GM19351 (cell line): ENCODE measurements at regions not wholly inside any gene's neighbourhood (a gene's known extent, or its start where the extent isn't known, plus 50 kb on each side); places are given as distances from the start of the nearest gene placed in this dataset.
A peak's percentile ranks its signal among the peaks of the same experiment; 100 is the strongest.

Experiments used
- ATAC-seq: cut with Tn5 transposase; IDR thresholded peaks from one replicate; pipeline ENCODE4 v1.9.1; 2021; ENCODE audit warnings: mild to moderate bottlenecking, moderate library complexity; ENCODE audit not compliant: unreplicated experiment

DNA sequence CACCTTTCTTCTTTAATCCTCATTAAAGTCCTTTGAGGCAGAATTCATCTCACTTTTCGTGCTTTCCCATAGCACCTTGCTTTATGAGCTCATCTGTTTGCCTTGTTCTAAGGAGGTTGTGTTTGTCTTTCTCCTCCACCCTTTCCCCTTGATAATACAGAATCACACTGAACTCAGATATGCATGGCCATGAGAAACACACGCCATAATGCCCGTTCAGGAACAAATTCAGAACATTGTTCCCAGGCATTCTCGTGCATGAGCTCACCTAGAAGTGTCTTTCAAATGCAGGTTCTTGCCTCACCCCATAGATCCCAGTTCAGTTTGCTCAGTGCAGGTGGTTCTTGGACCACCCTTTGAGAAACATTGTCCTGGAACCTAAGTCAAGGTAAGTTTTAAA, 71.1 kb downstream of the TMEM114 start:
- no peak for ATAC-seq

DNA sequence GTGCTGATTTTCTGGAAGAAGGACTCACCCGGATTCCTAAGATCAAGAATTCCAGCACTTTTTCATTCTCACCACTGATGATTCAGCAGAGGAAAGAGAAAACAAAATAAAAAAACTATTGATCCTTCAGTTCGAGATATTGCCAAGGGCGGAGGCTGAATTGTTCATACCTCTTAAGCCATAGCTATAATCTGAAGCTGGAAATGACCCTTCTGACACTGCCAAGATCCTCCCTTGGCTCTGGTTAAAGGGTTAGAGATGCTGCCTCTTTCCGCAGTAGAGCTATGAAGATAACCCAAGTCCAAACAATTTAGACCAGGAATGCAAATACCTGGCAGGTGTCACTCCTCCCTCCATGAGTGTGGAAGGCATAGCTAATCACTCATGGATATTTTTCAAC, 73.0 kb downstream of the TMEM114 start:
- no peak for ATAC-seq

DNA sequence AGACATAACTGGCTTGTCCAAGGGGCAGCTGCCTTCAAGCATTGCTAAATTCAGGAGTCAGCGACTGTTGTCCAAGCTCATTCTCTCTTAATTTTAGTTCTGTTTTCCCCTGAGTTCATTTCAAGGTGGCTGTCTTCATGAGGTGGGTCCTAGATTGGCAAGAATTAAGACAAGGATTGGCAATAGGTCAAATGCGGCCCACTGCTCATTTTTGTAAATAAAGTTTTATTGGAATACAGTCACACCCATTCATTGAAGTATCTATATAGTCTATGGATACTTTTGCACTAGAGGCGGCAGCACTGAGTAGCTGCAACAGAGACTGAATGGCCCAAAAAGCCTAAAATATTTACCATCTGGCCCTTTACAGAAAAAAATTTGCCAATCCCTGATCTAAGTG, 73.8 kb downstream of the TMEM114 start:
- no peak for ATAC-seq

DNA sequence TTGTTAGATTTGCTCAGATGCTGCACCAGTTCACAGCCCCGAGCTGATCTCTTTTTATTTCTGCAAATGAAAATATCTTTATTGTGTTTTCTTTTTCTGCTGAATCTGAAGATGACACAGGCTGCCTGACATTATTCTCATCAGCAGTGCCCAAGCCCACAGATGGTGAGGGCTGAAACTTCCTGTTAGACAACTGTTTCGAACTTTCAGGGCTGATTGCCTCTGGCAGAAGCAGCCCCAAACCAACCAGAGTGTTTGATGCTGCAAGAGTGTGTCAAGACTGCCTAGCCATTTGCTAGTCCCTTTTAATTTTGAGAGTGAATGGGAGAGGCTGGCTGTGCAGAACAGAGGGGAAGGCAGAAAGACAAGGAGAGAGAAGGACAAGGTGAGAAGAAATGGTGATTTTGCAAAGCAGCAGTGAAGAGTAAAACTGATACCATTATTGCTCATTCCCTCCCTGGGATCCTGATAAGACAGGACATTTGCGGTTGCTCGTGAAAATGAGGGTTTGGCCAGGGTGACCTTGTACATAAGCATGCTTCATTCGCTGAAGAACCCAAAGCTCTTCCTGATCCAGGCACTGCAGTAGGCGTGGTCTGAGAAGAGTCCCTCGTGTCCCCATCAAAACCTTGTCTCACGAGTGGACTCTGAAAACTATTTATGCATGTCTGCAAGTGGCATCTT, 77.2 kb downstream of the TMEM114 start:
- peak; percentile 84 for ATAC-seq

DNA sequence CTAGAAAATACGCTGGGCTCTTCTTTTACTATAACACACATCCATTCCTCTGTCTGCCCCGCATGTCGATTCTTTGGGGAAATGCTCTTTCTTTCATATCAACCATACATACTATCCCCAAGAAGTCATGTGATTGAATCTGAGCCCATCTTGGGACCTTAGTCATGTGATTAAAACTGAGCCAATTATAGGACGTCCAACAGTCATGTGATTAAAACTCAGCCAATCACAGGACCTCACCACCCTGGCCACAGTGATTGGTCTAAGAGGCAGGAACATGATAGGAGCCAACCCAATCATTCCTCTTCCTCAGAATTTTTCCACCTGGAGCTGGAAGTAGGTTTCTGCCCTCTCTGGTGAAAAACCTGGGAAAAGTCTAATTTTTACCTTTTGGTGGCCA, 78.8 kb downstream of the TMEM114 start:
- no peak for ATAC-seq

DNA sequence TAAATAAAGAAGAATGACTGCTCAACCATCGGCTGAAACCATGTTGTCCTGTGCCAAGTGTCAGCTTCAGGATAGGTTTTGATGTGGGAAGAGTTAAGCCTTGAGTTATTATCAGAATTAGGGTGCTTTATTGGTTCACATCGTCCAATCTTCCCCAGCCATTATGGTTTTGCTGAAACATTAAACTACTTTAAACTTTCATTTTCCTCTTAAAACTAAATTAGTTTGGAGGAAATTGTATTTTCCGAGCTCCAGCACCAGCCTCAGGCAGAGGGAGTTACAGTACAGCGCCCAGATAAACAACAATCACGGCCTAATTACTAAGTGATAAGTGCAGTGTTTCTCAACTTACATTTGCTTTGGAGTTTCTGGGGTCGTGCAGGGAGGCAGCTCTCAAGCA, 80.2 kb downstream of the TMEM114 start:
- no peak for ATAC-seq

DNA sequence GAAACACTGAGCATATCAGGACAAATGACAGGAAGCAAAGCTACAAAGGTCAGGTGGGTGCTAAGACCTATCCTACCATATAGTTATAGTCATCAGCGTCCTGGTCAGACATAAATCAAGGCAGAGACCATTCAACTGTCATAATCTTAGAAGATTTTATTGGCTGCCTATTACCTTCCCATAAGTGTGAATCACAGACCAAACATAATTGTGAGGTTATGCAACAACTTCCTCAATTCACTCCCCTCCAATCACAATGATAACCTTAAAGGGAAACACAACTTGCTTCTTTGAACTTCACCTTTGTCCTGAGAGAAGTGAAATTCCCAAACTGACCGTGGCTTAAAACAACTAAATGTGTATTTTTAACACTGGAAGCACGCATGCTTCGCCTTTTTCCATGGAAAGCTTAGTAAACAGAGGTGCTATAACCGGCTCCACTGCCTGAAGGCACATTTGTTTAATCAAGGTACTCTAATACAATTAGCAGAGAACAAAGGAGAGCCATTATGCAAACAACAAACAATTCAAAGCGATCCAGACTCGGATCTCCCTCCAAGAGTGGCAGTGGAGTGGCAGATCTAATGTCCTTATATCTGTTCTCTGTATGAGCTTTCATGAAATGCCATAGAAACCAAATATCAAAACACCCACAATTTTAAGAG, 84.9 kb downstream of the TMEM114 start:
- ATAC-seq: no peak

DNA sequence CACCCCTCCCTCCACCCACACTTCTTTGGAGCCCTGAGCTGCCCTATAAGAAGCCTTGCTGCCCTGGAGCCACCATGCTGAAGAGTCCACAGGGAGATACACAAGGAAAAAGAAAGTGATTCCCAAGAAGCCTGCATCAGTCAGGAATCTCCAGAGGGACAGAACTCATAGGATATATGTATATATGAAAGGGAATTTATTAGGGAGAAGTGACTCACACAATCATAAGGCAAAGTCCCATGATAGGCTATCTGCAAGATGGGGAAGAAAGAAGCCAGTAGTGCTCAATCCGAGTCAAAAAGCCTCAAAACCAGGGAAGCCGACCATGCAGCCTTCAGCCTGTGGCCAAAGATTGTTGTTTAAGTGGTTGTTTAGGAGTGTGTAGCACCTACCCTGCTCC, 87.9 kb downstream of the TMEM114 start:
- ATAC-seq: no peak

DNA sequence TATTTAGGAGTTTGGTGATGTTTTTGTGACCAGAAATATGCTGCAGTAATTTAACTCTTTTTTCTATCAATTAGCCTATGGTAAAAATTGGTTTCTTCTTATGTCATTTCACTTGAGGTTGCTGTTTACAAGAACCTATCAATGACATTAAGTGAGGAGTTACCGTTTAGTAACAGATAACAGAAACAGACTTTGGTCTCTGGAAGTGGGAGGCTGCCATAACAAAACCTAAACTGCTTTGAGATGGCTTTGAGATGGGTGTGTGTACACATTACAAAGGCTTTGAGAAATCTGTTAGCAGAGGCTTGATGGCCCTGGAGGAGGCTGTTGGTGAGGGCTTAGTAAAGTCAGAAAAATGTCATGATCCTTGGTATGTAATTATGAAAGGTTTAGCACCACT, 90.0 kb downstream of the TMEM114 start:
- ATAC-seq: no peak

DNA sequence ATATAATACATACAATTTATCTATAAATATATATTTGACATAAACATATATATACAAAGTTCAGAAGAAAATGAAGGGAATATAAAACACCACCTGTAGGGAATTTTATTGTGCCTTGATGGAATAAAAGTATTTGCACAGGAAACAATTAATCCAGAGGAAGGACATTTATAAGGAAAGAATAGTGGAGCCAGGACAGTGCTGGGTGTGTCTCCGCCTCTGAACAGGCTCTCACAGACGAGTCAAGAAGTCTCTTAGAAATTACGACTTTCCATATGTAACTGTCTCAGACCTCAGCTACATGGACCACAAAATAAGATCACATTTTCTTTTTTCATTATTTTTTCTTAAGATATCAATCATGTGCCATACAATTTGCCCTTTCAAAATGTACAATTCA, 93.9 kb downstream of the TMEM114 start:
- ATAC-seq: no peak

DNA sequence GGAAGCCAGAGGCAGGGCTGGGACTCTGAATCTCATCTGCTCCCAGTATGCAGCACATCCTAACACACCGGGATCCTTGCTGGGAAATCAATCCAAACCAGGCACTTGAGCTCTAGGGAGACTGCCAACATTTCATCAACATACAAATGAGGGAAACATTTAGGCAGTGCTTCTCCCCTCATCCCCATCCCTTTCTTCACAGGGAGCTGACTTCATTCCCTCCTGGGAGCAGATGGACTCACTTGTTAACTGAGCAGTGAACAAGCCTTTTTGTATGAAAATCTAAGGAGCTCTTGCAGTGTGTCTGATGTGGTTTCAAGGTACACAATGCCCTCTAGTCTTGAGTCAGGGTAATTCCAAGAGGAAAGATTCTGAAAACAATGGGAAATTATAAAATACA, 96.3 kb downstream of the TMEM114 start:
- no peak for ATAC-seq

DNA sequence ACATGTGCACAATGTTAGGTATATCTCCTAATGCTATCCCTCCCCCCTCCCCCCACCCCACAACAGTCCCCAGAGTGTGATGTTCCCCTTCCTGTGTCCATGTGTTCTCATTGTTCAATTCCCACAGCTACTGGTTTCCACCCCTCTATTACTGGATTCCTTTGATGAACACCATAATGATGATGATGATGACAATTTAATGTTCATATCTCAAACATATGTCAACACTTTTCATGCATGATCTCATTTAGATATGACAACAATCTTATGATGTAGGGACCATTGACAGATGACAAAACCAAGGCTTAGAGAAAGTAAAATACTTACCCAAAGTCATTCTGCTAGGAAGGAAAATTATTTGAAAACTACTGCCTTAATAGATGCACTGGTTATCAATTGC, 97.6 kb downstream of the TMEM114 start:
- ATAC-seq: no peak

DNA sequence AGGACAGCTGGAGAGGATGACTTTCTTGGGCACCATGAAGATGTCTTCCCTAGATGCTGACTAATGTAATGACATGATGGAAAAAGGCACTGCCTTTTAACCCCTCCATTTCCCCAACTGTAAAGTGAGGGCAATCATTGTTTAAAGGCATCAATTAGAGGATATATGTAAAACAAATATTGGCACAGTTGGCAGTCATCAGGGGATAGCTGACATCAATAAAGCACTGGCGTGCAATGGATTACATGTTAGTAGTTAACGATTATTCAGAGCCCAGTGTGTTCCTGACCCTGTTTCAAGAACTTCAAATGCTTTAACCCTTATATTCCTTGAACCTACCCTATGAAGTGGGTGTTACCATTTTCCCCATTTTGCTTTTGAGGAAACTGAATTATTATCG, 100.7 kb downstream of the TMEM114 start:
- ATAC-seq: no peak

DNA sequence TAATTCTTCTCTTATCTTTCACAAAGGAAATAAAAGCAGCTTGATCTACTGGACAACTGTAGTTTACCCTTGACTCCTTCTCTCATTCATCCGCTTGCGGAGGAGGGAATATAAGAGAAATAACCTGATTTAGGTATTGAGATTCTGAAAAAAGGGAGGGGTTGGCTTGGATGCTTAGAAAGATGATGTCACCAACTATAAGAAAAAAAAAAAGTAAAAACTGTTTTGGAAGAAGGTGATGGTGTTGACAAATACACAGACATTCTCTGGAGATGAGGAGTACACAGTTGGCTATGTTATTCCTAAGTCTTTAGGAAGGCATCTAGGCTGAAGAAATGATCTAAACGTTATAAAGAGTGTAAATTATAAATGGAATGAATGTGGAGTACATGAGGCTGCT, 103.3 kb downstream of the TMEM114 start:
- no peak for ATAC-seq

DNA sequence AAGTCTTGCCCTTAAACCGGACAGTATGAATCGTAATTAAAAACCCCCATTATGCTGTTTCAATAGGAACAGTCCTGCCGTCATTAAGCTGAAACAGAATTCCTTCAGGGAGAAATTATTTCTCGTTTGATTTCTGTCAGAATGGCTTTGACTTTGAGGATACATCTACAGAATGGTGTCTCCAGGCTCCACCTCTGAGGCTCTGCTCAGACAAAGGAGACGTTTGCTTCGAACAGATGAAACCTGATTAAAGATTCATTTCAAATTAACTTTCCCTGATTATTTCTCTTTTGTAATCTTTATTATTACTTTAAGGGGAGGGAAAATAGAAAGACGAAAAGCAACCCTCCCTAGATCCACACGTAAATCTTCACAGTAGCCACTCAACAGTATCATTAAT, 106.9 kb downstream of the TMEM114 start:
- no peak for ATAC-seq

DNA sequence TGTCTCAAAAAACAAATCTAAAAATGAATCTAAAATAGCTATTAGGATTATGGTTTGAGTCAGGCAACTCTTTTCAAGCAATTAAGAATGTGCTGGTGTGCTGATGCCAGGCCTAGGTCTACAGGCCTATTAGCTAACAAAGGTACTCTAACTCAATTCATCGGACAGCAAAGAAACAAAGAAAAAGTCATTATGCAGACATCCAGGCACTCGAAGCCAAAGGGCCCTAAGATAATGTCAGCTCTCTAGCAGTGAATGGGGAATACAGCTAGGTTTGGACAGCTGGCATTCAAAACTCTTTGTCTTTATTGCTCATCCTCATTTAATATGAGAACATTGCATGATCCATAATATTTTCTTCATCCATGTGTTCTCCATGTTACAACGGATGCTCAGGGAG, 108.5 kb downstream of the TMEM114 start:
- ATAC-seq: no peak

DNA sequence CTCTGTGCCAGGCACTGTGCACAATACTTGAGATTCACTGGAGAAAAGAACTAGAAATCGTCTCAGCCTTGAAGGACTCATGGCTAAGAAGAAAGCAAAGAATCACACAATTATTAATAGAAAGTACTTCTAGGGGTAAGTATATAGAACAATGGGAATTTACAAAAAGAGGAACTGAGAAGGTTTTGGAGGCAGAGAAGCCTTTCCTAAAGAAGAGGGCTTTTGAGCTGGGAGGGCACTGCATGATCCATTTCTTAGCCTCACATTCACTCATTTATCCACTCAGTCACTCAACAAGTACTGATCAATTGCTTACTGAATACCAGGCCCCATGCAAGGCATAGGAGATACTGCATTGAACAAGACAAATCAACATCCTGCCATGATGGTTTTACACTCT, 113.5 kb downstream of the TMEM114 start:
- no peak for ATAC-seq

DNA sequence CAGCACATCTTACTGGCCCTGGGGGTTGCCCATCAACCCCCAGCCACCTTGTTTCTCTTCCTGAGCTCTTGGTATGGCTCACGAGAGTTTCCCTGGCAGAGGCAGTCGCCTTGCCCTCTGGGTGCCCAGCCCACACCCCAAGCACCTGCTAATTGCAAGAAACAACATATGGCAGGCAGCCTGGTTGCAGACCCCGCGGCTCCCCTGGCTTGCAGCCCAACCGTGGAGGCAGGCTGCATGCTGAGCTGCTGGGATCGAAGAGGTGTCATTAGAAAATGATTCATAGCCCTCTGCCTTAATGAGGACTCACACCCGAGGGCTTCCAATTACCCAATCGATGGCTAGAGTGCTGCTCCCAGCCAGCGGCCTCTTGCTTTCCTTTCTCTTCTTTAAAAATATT, 115.7 kb downstream of the TMEM114 start:
- ATAC-seq: no peak

DNA sequence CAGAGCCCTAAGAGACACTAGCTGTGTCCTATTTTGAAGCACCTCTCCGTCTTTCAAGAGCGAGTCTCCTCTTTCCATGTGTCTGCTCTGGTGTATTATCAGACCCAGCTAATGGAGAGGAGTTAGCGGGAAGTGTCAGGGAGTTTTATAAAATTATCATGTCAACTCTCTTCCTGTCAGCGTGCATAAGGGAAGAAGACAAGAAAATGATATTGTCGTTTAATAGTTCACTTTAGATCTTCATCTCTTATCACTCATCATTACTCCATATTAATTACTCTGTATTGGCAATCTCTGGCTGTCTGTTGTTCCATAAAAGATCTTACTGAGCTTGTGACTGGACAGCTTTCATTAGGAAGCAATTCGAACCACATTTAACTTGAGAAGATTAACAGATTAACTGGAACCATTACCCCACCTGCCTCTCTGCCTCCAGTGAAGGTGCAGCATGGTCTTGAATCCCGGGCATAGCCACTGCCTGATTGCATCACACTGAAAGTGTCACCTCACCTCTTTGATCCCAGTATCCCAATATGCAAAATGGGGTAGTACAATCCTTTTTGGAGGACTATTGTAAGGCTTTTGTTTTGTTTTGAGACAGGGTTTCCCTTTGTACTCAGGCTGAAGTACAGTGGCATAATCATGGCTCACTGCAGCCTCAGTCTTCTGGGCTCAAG, 121.1 kb downstream of the TMEM114 start:
- no peak for ATAC-seq

DNA sequence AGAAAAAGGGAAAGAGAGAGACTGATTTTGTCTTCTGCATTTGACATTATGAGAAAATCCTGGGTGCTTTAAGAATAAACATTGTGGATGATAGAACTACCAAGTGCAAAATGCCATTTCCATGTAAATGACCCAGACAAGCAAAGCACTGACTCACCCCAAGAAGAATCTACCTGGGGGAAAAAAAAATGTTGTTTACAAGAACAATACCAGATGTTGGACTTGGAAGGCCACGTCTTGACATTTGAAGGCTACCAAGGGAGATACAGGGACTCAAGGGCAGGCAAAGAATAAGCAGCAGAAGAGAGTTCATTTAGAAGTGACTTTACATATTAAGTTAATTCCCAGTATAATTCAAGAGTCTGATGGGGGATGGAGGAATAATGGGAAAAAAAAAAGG, 125.3 kb downstream of the TMEM114 start:
- no peak for ATAC-seq

DNA sequence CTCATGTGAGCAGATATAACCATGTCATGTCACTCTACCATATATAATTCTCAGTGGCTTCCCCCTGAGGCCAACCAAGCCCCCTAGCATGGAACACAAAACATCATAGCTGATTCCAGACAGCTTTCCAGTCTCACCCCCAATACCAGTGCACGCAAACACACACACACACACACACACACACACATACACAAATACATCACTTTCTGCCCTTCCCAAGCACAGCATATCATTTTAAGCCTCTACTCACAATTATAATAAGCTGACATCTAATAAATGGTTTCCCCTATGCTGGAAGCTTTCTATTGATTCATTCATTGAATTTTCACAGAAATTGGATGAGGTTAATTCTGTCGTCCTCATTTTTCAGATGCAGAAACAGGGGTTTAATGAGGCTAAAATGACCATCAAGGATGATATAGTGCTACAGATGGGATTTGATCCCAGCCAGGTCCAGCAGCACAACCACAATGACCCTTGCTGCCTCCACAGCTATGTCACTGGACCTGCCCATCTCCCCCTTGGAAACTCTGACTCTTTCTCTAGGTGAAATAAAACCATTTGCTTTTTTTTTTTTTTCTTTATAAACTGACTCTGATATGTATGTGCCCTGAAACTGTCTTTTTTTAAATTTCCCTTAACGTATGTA, 131.1 kb downstream of the TMEM114 start:
- ATAC-seq: no peak

DNA sequence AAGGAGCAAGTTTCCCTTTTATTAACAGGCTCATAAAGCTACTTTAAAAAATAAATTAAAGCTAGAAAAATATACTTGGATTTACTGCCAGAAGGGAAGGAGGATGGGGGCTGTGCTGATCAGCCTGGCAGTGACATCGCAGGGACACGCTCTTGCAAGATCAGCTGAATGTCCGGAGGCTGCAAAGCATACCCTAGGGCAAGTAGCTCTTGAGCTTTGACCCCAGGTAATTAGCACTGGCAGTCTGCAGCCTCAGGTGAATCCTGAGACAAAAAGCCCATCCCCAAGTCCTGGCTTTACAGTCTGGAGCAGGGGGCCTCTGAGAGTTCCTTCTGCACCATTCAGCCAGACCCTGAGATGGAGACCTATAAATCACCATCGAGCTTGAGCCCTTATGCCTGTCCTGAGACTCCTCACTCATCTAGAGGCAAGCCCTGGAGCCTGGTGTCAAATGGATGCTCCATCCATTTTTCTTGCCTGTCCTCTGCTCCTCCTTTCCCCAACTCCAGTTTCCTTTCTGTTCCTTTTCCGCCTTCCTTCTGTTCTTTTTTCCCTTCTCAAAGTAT, 131.7 kb downstream of the TMEM114 start:
- ATAC-seq: no peak
